ENCODE measurements at regions not wholly inside any gene's neighbourhood (a gene's known extent, or its start where the extent isn't known, plus 50 kb on each side); places are given as distances from the start of the nearest gene placed in this dataset.

DNA sequence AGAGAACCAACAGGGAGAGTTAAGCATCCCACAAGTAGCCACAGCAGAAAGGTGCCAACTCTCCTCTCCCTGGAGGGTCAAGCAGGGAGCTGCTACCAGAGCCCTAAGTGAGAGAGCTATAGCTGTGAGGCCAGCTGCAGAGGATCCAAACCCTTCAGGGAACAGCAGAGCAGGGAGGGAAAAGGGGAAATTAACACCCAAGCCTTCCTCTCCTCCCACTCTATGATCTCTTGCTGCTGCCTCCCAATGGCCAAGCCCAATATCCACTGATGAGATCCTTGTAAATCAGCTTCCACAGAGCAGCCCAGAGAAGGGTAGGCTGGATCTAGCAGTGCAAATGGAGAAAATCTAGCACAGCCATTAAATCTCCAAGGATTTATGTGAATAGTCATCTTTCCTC lies 68.2 kb upstream of the THBS1 start:
- TF ChIP-seq, protein P1, sequence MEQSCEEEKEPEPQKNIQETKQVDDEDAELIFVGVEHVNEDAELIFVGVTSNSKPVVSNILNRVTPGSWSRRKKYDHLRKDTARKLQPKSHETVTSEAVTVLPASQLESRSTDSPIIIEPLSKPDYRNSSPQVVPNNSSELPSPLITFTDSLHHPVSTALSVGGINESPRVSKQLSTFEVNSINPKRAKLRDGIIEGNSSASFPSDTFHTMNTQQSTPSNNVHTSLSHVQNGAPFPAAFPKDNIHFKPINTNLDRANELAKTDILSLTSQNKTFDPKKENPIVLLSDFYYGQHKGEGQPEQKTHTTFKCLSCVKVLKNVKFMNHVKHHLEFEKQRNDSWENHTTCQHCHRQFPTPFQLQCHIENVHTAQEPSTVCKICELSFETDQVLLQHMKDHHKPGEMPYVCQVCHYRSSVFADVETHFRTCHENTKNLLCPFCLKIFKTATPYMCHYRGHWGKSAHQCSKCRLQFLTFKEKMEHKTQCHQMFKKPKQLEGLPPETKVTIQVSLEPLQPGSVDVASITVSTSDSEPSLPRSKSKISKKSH (CRISPR knock-in tag; IDR thresholded peaks at IDR 0.05; ENCODE audit: borderline replicate concordance): no peak
- no peak for TF ChIP-seq MYC (CRISPR knock-in tag; IDR thresholded peaks at IDR 0.05; ENCODE audit: borderline replicate concordance)
- no peak for TF ChIP-seq HNF4G (IDR thresholded peaks at IDR 0.05; ENCODE audit: borderline replicate concordance, low read depth, low read length)
- TF ChIP-seq HNF4G (CRISPR knock-in tag; IDR thresholded peaks at IDR 0.05; ENCODE audit: borderline replicate concordance, low read depth): no peak
- TF ChIP-seq, protein P2, sequence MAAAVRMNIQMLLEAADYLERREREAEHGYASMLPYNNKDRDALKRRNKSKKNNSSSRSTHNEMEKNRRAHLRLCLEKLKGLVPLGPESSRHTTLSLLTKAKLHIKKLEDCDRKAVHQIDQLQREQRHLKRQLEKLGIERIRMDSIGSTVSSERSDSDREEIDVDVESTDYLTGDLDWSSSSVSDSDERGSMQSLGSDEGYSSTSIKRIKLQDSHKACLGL (CRISPR knock-in tag; IDR thresholded peaks at IDR 0.05): no peak
- TF ChIP-seq TAF1 (CRISPR knock-in tag; IDR thresholded peaks at IDR 0.05): no peak
- TF ChIP-seq, protein P3, sequence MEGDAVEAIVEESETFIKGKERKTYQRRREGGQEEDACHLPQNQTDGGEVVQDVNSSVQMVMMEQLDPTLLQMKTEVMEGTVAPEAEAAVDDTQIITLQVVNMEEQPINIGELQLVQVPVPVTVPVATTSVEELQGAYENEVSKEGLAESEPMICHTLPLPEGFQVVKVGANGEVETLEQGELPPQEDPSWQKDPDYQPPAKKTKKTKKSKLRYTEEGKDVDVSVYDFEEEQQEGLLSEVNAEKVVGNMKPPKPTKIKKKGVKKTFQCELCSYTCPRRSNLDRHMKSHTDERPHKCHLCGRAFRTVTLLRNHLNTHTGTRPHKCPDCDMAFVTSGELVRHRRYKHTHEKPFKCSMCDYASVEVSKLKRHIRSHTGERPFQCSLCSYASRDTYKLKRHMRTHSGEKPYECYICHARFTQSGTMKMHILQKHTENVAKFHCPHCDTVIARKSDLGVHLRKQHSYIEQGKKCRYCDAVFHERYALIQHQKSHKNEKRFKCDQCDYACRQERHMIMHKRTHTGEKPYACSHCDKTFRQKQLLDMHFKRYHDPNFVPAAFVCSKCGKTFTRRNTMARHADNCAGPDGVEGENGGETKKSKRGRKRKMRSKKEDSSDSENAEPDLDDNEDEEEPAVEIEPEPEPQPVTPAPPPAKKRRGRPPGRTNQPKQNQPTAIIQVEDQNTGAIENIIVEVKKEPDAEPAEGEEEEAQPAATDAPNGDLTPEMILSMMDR (CRISPR knock-in tag; IDR thresholded peaks at IDR 0.05): no peak
- TF ChIP-seq JUND (CRISPR knock-in tag; IDR thresholded peaks at IDR 0.05): no peak
- TF ChIP-seq, protein P4, sequence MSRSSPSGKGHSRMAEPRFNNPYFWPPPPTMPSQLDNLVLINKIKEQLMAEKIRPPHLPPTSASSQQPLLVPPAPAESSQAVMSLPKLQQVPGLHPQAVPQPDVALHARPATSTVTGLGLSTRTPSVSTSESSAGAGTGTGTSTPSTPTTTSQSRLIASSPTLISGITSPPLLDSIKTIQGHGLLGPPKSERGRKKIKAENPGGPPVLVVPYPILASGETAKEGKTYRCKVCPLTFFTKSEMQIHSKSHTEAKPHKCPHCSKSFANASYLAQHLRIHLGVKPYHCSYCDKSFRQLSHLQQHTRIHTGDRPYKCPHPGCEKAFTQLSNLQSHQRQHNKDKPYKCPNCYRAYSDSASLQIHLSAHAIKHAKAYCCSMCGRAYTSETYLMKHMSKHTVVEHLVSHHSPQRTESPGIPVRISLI (CRISPR knock-in tag; IDR thresholded peaks at IDR 0.05; ENCODE audit: borderline replicate concordance): no peak
